Limb (tissue), 2 donors: ENCODE measurements at regions not wholly inside any gene's neighbourhood (a gene's known extent, or its start where the extent isn't known, plus 50 kb on each side); places are given as distances from the start of the nearest gene placed in this dataset.
A peak's percentile ranks its signal among the peaks of the same experiment; 100 is the strongest.

Experiments
- DNase-seq, 2 donors: peaks; one replicate each; pipeline ENCODE4 v3.0.0-alpha.2; 2016; ENCODE audit errors: extremely low spot score in 2 of 2

DNA sequence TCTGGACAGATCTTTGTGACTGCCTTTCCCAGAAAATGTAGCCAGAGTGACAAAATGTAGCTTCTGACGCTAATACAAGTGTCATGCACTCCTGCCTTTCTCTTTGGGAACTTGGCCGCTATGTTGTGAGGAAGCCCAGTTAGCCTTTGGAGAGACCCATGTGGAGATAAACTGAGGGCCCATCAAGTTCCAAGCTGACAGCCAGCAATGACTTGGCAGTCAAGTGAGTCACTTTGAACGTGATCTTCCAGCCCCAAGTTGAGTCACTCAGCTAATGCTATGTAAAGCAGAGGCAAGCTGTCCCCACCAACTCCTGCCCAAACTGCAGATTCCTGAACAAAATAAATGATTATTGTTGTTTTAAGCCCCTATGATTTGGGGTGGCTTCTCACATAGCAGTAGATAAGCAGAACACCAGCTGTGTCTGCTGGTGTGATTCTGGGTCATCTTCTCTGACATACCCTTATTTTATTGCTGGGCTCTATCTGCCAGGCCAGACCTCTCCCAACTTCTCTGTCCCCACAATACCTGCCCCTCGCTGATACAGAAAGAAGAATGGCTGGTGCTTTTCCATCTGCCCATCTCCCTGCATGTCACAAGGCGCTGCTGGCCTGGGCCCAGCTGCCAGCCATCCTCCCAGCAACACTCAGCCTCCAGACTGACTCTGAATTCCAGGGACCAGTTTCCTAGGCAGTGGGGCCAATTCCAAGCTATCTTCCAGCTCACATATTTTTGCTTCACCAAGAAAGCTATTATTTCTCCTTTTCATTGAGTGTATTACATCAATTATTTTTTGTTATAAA is 274.8 kb downstream of the LRFN2 start:
- DNase-seq: no peak

DNA sequence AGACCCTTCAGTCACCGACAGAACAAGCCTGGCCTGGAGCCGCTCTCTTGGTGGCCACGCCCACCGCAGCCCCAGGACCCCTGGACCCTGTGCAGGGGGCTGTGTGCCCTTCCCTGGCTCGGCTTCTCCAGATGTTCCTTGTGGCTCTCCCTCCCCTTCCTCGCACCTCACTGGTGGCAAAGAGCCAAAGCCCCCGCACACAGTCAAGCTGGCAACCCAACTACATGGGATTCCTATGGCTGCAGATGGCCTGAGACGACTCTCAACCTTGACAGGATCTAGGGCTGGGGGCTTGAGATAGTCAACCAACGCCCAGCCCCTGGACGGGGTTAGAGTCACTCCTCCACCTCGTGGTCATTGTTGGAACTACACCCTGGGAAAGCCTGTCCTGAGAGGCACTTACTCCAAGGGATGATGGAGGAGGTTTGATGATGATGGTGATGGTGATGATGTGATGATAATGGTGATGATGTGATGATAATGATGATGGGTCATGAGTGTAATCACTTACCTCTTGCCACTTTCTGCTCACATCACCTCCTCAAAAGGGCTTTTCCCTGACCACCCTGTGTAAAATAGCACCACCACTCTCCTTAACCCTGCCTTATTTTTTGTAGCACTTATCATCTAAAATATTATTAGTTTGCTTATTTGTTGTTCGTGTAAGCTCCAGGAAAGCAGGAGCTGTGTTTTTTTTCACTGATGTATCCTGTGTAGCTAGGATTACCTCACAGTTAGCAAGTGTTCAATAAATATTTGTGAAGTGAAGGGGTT is 278.4 kb downstream of the LRFN2 start:
- DNase-seq: peak; percentile 63 to 82

DNA sequence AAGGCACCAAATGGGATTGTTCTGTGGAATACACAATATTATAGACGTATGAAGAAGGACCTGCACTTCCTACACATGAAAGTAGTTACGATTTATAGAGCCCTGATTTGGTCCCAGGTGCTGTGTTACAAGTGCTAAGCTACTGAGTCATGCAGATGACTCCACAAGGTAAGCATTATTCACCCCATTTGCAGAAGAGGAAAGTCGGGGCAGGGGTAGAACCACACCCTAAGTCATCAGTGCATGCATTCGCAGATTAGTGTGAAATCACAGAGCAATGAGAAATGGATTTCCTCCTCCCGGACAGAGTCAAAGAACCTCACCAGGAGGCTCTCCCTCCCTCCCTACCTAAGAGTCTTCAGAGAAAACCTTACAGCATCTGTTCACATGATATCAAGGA is 279.5 kb downstream of the LRFN2 start:
- DNase-seq: no peak

DNA sequence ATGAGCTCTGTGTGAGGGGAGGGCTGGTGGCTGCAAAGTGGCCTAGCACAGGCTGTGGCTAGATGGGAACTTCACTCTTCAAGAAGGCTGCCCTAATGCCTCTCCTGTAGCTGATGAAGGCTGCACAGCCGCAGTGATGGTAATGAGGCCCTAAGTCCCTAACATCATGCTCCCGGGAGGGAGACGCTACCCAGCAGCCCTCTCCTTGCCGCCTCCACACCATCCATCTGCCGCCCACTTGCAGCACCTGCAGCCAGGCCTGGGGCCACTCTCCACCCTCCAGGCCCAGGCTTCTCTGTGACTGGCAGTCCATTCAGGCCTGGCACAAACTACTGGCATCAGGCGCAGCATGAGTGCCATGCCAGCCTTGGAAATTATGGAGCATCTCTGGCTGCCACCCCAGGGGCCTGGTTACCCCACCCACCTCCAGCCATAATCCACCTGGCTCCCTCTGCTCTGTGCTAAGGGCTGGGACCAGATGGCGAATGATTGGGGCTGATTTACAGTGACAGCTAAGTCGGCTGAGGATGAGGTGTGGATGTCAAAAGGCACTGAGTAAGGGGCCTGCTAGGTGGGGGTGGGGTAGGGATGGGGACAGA is 284.2 kb downstream of the LRFN2 start:
- no peak for DNase-seq

DNA sequence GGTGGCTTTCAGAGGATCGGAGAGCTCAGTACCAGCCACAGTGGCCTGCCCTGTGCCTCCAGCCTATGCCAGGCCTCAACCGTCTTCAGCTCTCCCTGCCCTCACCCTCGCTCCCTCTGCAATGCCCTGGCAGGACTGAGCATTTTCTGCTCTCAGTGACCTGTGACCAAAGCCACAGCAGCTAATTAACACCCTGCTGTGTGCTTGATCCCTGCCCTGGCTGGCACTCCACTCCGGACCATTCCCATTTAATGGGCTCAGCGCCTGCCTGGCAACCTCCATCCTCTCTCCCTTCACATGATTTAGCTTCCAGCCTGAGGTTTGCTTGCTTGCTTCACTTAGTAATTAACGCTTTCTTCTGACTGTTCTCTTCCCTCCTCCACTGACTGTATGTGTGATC is 287.5 kb downstream of the LRFN2 start:
- DNase-seq: no peak

DNA sequence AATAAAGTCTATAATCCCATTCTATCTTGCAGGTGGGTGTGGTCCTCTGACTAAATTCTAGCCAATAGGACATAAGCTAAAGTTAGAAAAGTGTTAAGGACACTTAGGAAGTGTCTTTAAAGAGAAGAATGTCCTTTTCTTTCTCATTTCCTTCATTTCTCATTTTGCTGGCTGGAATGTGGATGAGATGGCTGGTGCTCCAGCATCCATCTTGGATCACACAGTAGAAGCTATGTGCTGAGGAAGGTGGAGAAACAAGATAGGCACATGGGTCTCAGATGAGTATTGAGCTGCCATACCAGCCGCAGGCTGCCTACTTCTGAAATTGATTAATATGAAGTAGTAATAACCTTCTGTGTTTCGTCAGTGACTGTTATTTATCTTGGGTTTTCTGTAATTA is 289.0 kb downstream of the LRFN2 start:
- no peak for DNase-seq

DNA sequence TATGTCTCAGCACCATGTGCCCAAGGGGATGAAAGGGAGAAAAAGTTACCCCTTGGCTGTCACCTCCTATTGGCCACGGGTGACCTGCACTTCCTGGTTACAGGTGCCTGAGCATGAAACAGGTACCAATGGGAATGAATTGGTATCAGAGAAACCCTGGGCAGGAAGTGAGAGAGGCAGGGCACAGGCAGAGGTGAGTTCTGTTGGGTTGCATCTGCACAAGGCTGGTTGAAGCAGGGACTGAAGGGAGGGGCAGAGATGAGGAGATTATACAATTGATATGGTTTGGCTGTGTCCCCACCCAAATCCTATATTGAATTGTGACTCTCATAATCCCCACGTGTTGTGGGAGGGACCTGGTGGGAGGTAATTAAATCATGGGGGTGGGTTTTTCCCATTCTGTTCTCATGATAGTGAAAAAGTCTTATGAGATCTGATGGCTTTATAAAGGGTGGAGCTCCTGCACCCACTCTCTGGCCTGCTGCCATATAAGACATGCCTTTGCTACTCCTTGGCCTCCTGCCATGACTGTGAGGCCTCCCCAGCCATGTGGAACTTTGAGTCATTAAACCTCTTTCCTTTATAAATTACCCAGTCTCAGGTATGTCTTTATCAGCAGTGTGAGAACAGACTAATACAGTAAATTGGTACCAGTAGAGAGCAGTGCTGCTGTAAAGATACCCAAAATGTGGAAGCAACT is 291.8 kb downstream of the LRFN2 start:
- no peak for DNase-seq

DNA sequence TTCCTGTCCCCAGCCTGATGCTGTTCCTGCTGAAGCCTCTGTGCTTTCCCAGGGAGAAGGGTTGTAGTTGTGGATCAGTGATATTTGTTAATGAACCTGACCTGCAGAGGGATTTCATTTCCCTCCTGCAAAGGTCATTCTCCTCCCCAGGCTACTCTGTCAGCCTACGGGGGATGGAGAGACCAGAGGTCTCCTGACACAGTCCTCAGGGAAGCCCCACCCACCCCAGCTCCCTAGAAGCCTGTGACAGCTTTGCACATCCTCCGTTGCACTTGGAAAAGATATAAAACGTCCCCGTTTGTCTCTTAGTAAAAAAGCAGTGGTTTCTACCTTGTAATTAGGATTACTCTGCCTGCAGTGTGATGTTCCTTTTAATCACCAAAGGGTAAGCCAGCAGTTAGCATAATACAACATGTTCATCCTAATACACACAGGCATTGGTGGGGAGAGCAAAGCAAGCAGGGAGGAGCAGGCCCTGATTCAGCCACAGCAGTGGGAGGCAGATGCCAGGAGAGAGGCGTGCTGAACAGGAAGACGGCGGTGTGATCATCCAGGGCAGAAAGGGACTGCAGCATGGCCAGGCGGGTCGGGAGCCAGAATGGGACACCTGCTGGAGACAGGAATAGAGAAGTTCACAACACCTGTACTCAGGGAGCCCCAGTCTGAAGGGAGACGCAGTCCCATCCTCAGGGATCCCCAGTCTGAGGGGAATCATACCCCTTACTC is 293.5 kb downstream of the LRFN2 start:
- DNase-seq: no peak

DNA sequence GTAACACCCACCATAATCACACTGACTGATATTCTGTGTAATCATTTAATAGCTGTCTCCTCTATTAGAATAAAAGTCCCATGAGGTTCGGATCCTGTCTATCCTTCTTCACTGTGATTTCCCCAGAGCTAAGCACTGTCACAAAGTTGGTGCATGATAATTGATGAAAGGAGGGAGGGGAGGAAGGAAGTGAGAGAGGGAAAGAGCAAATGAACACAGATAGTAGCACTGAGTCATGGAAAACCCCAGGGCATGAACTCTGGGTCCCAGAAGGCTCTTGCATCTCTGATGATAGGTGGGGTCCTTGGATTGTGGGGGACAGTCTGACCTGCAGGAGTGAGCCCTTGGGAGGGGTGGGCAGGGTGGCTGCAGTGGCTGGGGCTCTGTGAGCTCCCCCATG is 294.1 kb downstream of the LRFN2 start:
- DNase-seq: no peak

DNA sequence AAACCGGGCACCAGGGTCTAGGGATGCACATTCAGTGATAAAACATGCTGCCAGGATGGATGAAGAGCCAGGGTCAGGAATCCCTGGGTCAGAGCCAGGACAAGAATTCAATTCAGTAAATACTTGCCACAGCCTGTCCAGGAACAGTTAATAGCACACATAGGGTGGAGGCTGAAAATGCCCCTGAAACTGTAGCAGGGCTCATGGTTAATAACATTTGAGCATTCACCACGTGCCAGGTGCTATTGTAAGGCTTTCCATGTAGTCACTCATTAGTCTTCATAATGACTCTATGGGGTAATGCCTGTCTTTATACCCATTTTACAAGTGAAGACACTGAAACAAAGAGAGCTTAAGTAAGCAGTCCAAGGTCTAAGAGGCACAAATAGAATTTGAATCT is 296.3 kb downstream of the LRFN2 start:
- DNase-seq: no peak

DNA sequence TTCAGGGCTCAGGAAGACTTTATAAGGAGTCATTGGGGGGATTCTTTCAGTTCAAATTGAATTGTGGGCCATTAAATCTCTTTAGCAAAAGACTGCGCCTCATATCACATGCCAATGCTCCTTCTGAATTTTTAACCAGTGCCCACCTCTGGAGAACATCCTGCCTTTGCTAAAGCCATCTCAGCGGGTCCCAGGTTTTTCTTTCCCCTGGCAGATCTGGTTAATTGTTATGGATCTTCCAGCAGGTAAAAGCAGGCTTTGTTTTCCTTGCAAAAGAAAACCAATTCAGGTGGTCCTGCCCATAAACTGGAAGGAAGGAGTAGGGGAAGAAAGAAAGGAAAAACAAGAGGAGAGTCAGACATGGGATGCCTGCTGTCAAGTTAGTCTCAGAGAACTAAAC is 298.2 kb downstream of the LRFN2 start:
- DNase-seq: no peak

DNA sequence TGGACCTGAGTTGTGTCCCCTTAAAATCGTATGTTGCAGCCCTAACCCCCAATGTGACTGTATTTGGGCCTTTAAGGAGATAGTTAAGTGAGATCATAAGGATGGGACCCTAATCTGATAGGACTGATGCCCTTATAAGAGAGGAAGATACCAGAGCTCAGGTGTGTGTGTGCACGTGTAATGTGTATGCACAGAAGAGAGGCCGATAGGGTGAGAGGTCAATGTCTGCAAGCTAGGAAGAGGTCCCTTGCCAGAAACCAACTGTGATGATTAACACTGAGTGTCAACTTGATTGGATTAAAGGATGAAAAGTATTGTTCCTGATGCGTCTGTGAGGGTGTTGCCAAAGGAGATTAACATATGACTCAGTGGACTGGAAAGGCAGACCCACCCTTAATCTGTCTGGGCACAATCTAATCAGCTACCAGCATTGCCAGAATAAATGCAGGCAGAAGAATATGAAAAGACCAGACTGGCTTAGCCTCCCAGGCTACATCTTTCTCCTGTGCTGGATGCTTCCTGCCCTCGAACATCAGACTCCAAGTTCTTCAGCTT is 299.8 kb downstream of the LRFN2 start:
- no peak for DNase-seq

DNA sequence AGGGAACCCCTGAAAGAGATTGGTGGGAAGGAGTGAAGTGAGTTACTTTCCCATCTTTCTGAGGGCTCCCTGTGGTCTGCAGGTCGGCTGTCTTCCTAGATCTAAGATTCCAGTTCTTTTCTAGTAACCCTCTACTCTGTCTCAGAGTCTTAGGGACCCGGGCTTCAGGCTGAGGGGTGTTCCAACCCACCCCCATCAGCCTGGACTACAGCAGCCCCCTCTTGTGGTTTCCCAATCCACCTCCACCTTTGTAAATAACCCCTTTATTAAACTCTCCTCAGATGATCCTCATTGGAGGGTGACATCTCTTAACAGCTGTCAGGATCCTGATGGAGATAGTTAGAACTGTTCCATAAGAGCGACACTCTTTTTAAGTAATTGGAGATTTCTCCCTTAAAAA is 300.4 kb downstream of the LRFN2 start:
- DNase-seq: no peak

DNA sequence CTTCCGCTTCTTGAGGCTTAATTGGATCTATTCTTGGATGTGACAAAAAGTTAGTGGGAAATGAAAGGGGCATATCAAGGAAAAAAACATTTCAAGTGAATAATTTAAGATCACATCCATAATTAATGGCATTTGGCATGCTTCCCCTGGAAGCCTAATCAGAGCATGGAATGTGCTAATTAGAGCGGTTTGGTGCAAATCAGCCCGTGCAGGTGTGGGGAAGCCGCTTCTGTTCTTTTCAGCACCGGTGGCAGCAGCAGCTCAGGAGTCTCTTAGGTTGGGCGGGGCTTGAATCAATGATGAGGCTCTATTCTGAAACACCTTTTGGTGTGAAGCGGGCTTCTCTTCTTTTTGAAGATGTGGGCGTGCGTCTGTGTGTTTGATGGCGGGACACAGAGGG is 301.2 kb downstream of the LRFN2 start:
- no peak for DNase-seq

DNA sequence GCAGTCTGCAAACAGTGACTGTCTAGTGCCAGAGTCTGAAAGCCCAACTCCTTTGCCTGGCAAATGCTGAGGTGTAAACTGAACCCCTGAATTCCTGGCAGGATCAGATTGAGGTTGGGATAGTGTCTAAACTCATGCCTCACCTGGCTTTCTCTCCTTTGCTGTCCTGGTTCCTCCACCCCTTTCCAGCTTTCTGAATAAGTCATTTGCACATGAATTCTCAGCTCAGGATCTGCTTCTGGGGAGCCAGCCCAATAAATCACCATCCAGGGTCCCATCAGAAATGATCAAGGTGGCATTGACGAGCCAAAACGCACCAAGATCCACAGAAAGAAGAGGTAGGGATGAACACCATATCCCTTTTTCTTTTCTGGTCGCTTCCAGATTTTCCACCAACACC is 301.6 kb downstream of the LRFN2 start:
- DNase-seq: no peak

DNA sequence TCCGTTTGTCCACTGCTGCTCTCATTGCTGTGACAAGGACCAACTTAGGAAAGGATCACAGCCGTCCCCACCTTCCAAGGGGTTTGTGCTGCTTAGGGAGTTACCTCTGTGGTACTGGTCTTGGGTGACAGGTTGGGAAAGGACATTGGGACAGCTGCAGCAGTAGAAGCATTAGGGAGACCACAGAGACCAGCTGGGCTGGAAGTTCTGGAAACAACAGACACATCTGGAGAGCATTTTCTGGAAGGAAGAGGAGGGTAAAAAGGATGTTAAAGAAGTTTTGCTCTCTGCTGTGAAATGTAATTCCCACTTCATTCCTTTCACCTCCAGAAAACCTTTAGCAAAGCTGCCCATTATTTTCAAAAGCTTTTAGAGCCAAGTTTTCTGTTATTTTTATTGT is 304.2 kb downstream of the LRFN2 start:
- peak in 1 of 2 donors; percentile 2 for DNase-seq

DNA sequence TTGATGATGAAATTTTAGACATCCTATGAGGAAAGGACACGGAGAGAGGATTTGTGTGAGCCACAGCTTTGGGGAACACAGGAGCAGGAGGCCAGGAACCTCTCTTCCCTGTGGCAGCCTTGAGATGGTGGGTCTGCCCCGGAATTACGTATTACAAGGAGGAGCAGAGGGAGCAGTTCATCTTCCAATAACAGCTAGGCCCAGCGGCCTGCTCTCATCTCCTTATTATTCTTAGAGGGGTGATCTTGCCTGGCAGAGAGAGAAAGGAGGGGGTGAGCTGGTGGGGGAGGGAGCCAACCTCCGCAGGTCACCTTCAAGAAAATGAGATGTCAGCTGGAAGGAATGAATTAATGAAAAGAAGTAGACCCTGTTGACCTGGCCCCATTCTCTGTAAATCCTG is 305.8 kb downstream of the LRFN2 start:
- DNase-seq: no peak

DNA sequence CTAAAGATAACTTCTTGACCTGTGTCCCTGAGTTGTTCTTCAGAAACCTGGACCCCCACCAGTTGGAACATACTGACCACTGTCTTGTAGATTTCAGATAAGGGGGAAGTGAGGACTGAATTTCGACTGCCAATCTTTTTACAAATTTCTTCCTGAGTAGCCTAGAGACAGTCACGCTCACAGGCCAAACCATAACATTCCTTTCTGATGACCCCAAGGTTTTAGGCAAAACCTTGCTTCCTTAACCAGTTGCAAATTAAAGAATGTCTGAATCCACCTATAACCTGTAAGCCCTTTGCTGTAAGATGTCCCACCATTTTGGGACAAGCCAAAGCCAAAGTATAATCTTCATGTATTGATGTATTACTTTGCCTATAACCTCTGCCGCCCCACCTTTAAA is 306.9 kb downstream of the LRFN2 start:
- DNase-seq: no peak

DNA sequence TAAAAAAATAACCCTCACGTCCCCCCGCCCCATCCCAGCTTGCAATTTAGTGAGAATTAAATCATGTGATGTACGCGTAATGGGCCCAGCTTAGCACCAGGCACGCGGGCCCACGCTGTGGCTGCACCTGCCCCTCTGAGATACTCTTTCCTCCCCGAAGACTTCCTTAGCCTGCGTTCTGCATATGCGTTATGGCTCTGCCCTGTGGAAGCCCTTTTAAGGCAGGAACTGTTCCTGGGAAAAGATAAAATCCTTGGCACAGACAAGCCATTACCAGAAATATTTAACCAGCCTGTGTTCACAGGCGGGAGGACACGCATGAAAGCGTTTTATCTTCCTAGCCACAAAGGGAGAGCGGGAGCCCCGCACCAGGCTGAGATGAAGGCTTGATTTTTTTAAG is 311.0 kb downstream of the LRFN2 start:
- no peak for DNase-seq

DNA sequence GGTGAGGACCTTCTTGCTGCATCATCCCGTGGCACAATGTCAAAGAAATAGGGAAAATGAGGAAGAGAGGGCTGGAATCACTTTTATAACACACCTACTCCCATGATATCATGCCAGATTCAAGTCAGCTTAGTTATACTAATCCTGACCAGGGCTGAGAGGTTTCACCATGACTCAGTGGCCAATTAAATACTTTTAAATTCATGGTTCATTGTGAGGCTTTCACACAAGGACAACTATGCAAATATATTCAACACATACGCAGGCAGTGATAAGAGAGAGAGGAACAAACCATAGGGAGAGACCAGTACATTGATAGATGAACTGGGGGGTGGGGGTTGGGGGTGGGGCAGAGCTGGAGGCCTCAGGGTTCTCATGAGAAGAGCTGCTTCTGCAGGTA is 313.1 kb downstream of the LRFN2 start:
- DNase-seq: no peak

DNA sequence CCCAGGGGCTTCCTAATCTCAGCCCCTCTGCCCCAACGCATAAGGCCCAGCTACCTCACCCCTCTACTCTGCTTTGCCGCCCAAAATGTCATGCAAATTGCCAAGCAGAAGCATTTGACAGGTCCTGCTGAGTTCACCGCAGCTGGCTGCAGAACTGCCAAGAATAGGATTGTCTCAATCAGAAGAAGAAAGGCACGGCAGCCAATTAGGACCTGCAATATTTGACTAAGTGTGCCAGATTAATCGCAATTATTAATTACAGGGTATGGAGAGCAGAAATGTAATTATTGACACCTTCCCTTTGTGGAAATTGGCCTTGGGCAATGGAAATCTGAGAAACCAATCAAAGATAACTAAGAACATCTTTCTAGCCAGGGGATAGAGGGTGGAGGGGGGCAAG is 318.6 kb downstream of the LRFN2 start:
- no peak for DNase-seq
